ENCODE measurements at regions not wholly inside any gene's neighbourhood (a gene's known extent, or its start where the extent isn't known, plus 50 kb on each side); places are given as distances from the start of the nearest gene placed in this dataset.

GRCh38 chr6:94362061-94362864 lies 942.9 kb upstream of the EPHA7 start:
- intact Hi-C loops (cut with DNase I; ENCODE audit: low total_unique reads), result no loop called here
- Histone ChIP-seq H3K4me3 (no peak overlapping the region), H3K27me3 (no peaks in the 10 kb centered on the region), H3K27ac (no peak overlapping the region), H3K9me3 (no peaks in the 10 kb centered on the region), H3K36me3 (no peaks in the 10 kb centered on the region), H3K4me1 (no peaks in the 10 kb centered on the region)
- DNase-seq, result no peak
- TF ChIP-seq POLR2A (IDR thresholded peaks at IDR 0.05), result no peak
- TF ChIP-seq, protein P1, sequence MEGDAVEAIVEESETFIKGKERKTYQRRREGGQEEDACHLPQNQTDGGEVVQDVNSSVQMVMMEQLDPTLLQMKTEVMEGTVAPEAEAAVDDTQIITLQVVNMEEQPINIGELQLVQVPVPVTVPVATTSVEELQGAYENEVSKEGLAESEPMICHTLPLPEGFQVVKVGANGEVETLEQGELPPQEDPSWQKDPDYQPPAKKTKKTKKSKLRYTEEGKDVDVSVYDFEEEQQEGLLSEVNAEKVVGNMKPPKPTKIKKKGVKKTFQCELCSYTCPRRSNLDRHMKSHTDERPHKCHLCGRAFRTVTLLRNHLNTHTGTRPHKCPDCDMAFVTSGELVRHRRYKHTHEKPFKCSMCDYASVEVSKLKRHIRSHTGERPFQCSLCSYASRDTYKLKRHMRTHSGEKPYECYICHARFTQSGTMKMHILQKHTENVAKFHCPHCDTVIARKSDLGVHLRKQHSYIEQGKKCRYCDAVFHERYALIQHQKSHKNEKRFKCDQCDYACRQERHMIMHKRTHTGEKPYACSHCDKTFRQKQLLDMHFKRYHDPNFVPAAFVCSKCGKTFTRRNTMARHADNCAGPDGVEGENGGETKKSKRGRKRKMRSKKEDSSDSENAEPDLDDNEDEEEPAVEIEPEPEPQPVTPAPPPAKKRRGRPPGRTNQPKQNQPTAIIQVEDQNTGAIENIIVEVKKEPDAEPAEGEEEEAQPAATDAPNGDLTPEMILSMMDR (IDR thresholded peaks at IDR 0.05), result no peak

DNA sequence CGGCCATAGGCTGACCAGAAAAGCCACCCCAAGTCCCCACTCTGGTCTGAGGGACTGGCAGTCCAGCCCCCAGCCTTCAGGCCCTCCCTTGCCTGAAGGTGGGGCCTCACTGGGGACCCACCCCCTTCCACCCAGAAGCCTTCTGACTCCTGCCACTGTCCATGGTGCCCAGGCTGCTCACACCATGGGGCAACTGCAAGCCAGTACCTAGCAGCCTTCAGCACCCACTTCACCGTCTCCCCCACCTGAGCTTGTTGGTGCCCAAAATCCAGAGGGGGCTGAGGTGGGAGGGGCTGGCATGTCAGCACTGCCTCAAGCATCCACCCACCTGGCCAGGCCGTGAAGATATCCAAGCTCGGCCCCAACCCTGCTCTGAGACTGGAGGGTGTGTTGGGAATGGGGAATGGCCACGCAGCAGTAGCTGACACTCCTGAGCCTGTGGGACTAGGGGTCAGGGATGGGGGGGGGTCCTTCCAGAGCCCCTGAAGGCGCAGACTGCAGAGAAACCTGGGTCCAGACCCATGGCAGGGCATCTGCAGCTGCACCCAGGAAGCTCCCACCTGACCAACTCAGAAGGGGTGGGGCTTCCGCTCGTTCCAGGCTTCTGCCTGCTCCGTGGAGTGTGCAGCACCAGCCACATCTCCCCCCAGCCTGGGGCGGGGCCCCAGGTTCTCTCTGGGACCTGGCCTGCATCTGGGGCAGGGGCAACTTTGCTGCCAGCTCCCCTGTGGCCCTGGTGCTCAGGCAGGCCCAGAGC lies 942.1 kb upstream of the EPHA7 start:
- TF ChIP-seq POLR2A (IDR thresholded peaks at IDR 0.05), result no peak
- TF ChIP-seq, protein P1 (IDR thresholded peaks at IDR 0.05), result no peak
- Histone ChIP-seq H3K4me3 (no peak overlapping the region), H3K27me3 (no peaks in the 10 kb centered on the region), H3K36me3 (no peaks in the 10 kb centered on the region), H3K27ac (no peak overlapping the region), H3K9me3 (no peaks in the 10 kb centered on the region), H3K4me1 (no peaks in the 10 kb centered on the region)
- no peak for DNase-seq
- intact Hi-C loops (cut with DNase I; ENCODE audit: low total_unique reads), result no loop called here

- Histone ChIP-seq H3K4me3 (no peak overlapping the region), H3K27ac (no peak overlapping the region), H3K36me3 (no peaks in the 10 kb centered on the region), H3K27me3 (no peaks in the 10 kb centered on the region), H3K9me3 (no peaks in the 10 kb centered on the region), H3K4me1 (no peaks in the 10 kb centered on the region)
- intact Hi-C loops (cut with DNase I; ENCODE audit: low total_unique reads), result no loop called here
- no peak for DNase-seq
- TF ChIP-seq POLR2A (IDR thresholded peaks at IDR 0.05), result no peak
- TF ChIP-seq, protein P1 (IDR thresholded peaks at IDR 0.05), result no peak
Observed at GRCh38 chr6:94357381-94357980, 938.1 kb upstream of the EPHA7 start.

- TF ChIP-seq POLR2A (IDR thresholded peaks at IDR 0.05), result no peak
- TF ChIP-seq, protein P1 (IDR thresholded peaks at IDR 0.05), result no peak
- Histone ChIP-seq H3K36me3 (no peaks in the 10 kb centered on the region), H3K9me3 (no peaks in the 10 kb centered on the region), H3K27me3 (no peaks in the 10 kb centered on the region), H3K4me1 (no peaks in the 10 kb centered on the region), H3K4me3 (no peak overlapping the region), H3K27ac (no peak overlapping the region)
- no peak for DNase-seq
- intact Hi-C loops (cut with DNase I; ENCODE audit: low total_unique reads), result no loop called here
Observed at GRCh38 chr6:94350833-94351232, 931.5 kb upstream of the EPHA7 start.

- Histone ChIP-seq H3K27ac (no peak overlapping the region), H3K27me3 (no peaks in the 10 kb centered on the region), H3K4me1 (no peaks in the 10 kb centered on the region), H3K36me3 (no peaks in the 10 kb centered on the region), H3K9me3 (no peaks in the 10 kb centered on the region), H3K4me3 (no peak overlapping the region)
- intact Hi-C loops (cut with DNase I; ENCODE audit: low total_unique reads), result no loop called here
- DNase-seq, result no peak
- TF ChIP-seq, protein P1 (IDR thresholded peaks at IDR 0.05), result no peak
- no peak for TF ChIP-seq POLR2A (IDR thresholded peaks at IDR 0.05)
Observed at GRCh38 chr6:94349227-94349626, 929.9 kb upstream of the EPHA7 start.
